IPS-18a (cell line): ENCODE measurements at regions not wholly inside any gene's neighbourhood (a gene's known extent, or its start where the extent isn't known, plus 50 kb on each side); places are given as distances from the start of the nearest gene placed in this dataset.

Source experiments
- H3K27ac ChIP-seq: one replicate; pipeline ENCODE4 v1.5.1; 2013; ENCODE audit warnings: low read length
- H3K27me3 ChIP-seq: one replicate; pipeline ENCODE4 v1.6.1; 2013; ENCODE audit warnings: mild to moderate bottlenecking, low read length; ENCODE audit not compliant: control insufficient read depth, insufficient read depth
- H3K36me3 ChIP-seq: one replicate; pipeline ENCODE4 v1.6.1; 2013; ENCODE audit warnings: low read depth, low read length; ENCODE audit not compliant: control insufficient read depth
- H3K4me1 ChIP-seq: one replicate; pipeline ENCODE4 v1.6.1; 2013; ENCODE audit warnings: low read depth, low read length; ENCODE audit not compliant: control insufficient read depth
- H3K4me3 ChIP-seq: one replicate; pipeline ENCODE4 v1.5.1; 2013; ENCODE audit warnings: low read length
- H3K9ac ChIP-seq: one replicate; pipeline ENCODE4 v1.6.1; 2013; ENCODE audit warnings: mild to moderate bottlenecking, low read length, moderate library complexity
- H3K9me3 ChIP-seq: one replicate; pipeline ENCODE4 v1.6.1; 2013; ENCODE audit warnings: low read depth, low read length; ENCODE audit not compliant: control insufficient read depth

- Histone ChIP-seq H3K27me3 (no peaks in the 10 kb centered on the region), H3K9me3 (no peaks in the 10 kb centered on the region), H3K4me3 (no peak overlapping the region), H3K36me3 (no peaks in the 10 kb centered on the region), H3K4me1 (no peaks in the 10 kb centered on the region), H3K9ac (no peak overlapping the region), H3K27ac (no peak overlapping the region)
Observed at GRCh38 chr3:115336836-115337235, 189.7 kb upstream of the ZBTB20 start.

- peaks cover 3% of the 10 kb centered on the region for H3K4me1 ChIP-seq
- H3K36me3 ChIP-seq: no peaks in the 10 kb centered on the region
- no peaks in the 10 kb centered on the region for H3K9me3 ChIP-seq
- no peak overlapping the region for H3K27ac ChIP-seq
- no peak overlapping the region for H3K9ac ChIP-seq
- H3K27me3 ChIP-seq: no peaks in the 10 kb centered on the region
- no peak overlapping the region for H3K4me3 ChIP-seq
Observed at GRCh38 chr3:115340586-115340985, 193.5 kb upstream of the ZBTB20 start.

GRCh38 chr3:115341208-115341607 is 194.1 kb upstream of the ZBTB20 start:
- no peaks in the 10 kb centered on the region for H3K27me3 ChIP-seq
- H3K4me3 ChIP-seq: no peak overlapping the region
- no peak overlapping the region for H3K9ac ChIP-seq
- no peaks in the 10 kb centered on the region for H3K9me3 ChIP-seq
- no peaks in the 10 kb centered on the region for H3K36me3 ChIP-seq
- peaks cover 3% of the 10 kb centered on the region for H3K4me1 ChIP-seq
- H3K27ac ChIP-seq: no peak overlapping the region

GRCh38 chr3:115347737-115348136 is 200.6 kb upstream of the ZBTB20 start:
- no peaks in the 10 kb centered on the region for H3K9me3 ChIP-seq
- no peak overlapping the region for H3K4me3 ChIP-seq
- no peaks in the 10 kb centered on the region for H3K36me3 ChIP-seq
- no peak overlapping the region for H3K9ac ChIP-seq
- H3K4me1 ChIP-seq: peaks cover 12% of the 10 kb centered on the region
- H3K27me3 ChIP-seq: no peaks in the 10 kb centered on the region
- no peak overlapping the region for H3K27ac ChIP-seq

GRCh38 chr3:115348412-115348811 is 201.3 kb upstream of the ZBTB20 start:
- no peak overlapping the region for H3K27ac ChIP-seq
- H3K27me3 ChIP-seq: no peaks in the 10 kb centered on the region
- H3K4me3 ChIP-seq: no peak overlapping the region
- no peaks in the 10 kb centered on the region for H3K36me3 ChIP-seq
- H3K9me3 ChIP-seq: no peaks in the 10 kb centered on the region
- peaks cover 9% of the 10 kb centered on the region for H3K4me1 ChIP-seq
- H3K9ac ChIP-seq: no peak overlapping the region

- H3K36me3 ChIP-seq: no peaks in the 10 kb centered on the region
- peaks cover 9% of the 10 kb centered on the region for H3K4me1 ChIP-seq
- no peaks in the 10 kb centered on the region for H3K9me3 ChIP-seq
Observed at GRCh38 chr3:115348951-115349745, 202.1 kb upstream of the ZBTB20 start.

GRCh38 chr3:115350606-115351005 is 203.5 kb upstream of the ZBTB20 start:
- Histone ChIP-seq H3K9me3 (no peaks in the 10 kb centered on the region), H3K36me3 (no peaks in the 10 kb centered on the region), H3K9ac (no peak overlapping the region), H3K27me3 (no peaks in the 10 kb centered on the region), H3K4me1 (peaks cover 9% of the 10 kb centered on the region), H3K4me3 (no peak overlapping the region), H3K27ac (no peak overlapping the region)

More at GRCh38 chr3:115348951-115349745, 202.1 kb upstream of the ZBTB20 start:
- H3K4me3 ChIP-seq: no peak overlapping the region
- H3K27me3 ChIP-seq: no peaks in the 10 kb centered on the region
- H3K9ac ChIP-seq: no peak overlapping the region
- H3K27ac ChIP-seq: no peak overlapping the region

- H3K9ac ChIP-seq: no peak overlapping the region
- H3K9me3 ChIP-seq: no peaks in the 10 kb centered on the region
- no peaks in the 10 kb centered on the region for H3K27me3 ChIP-seq
- H3K36me3 ChIP-seq: no peaks in the 10 kb centered on the region
- no peak overlapping the region for H3K27ac ChIP-seq
- no peak overlapping the region for H3K4me3 ChIP-seq
- peaks cover 9% of the 10 kb centered on the region for H3K4me1 ChIP-seq
Observed at GRCh38 chr3:115351193-115351592, 204.1 kb upstream of the ZBTB20 start.

- no peaks in the 10 kb centered on the region for H3K27me3 ChIP-seq
- H3K9ac ChIP-seq: no peak overlapping the region
- H3K27ac ChIP-seq: no peak overlapping the region
- no peaks in the 10 kb centered on the region for H3K36me3 ChIP-seq
- no peaks in the 10 kb centered on the region for H3K9me3 ChIP-seq
- no peak overlapping the region for H3K4me3 ChIP-seq
- H3K4me1 ChIP-seq: peaks cover 3% of the 10 kb centered on the region
Observed at GRCh38 chr3:115354010-115354409, 206.9 kb upstream of the ZBTB20 start.

GRCh38 chr3:115357456-115357855 is 210.4 kb upstream of the ZBTB20 start:
- H3K27me3 ChIP-seq: no peaks in the 10 kb centered on the region
- no peak overlapping the region for H3K4me3 ChIP-seq
- H3K4me1 ChIP-seq: no peaks in the 10 kb centered on the region
- H3K36me3 ChIP-seq: no peaks in the 10 kb centered on the region
- no peak overlapping the region for H3K27ac ChIP-seq
- H3K9me3 ChIP-seq: no peaks in the 10 kb centered on the region
- H3K9ac ChIP-seq: no peak overlapping the region

GRCh38 chr3:115359536-115359935 is 212.4 kb upstream of the ZBTB20 start:
- Histone ChIP-seq H3K27ac (no peak overlapping the region), H3K9ac (no peak overlapping the region), H3K27me3 (no peaks in the 10 kb centered on the region), H3K4me1 (no peaks in the 10 kb centered on the region), H3K36me3 (no peaks in the 10 kb centered on the region), H3K9me3 (no peaks in the 10 kb centered on the region), H3K4me3 (no peak overlapping the region)

- Histone ChIP-seq H3K4me3 (no peak overlapping the region), H3K27me3 (no peaks in the 10 kb centered on the region), H3K27ac (no peak overlapping the region), H3K9me3 (no peaks in the 10 kb centered on the region), H3K36me3 (no peaks in the 10 kb centered on the region), H3K4me1 (no peaks in the 10 kb centered on the region), H3K9ac (no peak overlapping the region)
Observed at GRCh38 chr3:115361806-115362205, 214.7 kb upstream of the ZBTB20 start.
